ENCODE measurements at regions not wholly inside any gene's neighbourhood (a gene's known extent, or its start where the extent isn't known, plus 50 kb on each side); places are given as distances from the start of the nearest gene placed in this dataset.

DNA sequence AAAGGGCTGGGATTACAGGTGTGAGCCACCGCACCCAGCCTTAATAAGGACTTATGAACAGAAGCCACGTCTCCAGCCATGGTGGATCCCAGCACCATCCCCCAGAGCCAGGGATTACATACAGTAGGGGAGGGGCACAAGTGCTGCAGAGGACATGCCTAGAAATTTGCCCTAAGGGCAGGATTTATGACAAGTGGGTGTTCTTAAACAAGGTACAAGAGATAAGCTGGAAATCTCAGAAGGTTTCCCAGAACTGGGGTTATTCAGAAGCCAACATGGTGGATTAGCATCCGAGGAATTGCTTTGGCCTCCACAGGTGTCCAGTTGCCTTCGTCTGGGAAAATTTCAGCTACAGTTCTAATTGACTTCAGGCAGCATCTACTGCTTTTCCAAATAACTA is 114.4 kb upstream of the EGLN3 start:
- no peaks in the 10 kb centered on the region for H3K36me3 ChIP-seq (ENCODE audit: control insufficient read depth, insufficient read depth, low read length)
- TF ChIP-seq, protein P1, sequence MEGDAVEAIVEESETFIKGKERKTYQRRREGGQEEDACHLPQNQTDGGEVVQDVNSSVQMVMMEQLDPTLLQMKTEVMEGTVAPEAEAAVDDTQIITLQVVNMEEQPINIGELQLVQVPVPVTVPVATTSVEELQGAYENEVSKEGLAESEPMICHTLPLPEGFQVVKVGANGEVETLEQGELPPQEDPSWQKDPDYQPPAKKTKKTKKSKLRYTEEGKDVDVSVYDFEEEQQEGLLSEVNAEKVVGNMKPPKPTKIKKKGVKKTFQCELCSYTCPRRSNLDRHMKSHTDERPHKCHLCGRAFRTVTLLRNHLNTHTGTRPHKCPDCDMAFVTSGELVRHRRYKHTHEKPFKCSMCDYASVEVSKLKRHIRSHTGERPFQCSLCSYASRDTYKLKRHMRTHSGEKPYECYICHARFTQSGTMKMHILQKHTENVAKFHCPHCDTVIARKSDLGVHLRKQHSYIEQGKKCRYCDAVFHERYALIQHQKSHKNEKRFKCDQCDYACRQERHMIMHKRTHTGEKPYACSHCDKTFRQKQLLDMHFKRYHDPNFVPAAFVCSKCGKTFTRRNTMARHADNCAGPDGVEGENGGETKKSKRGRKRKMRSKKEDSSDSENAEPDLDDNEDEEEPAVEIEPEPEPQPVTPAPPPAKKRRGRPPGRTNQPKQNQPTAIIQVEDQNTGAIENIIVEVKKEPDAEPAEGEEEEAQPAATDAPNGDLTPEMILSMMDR (conservative IDR thresholded peaks at IDR 0.05 in 1 of 2, IDR thresholded peaks at IDR 0.05 in 1 of 2; ENCODE audit: low read depth in 1 of 2, low read length in 2 of 2): no peak
- TF ChIP-seq EZH2 (IDR thresholded peaks at IDR 0.05; ENCODE audit: low read length, missing control alignments): no peak
- H3K27ac ChIP-seq (ENCODE audit: insufficient read depth, low read length): no peak overlapping the region
- DNase-seq (ENCODE audit: low read depth in 2 of 2): no peak
- no peak overlapping the region for H2AFZ ChIP-seq (ENCODE audit: low read length)
- no peak overlapping the region for H3K4me3 ChIP-seq (replicated peaks in 1 of 4; ENCODE audit: control extremely low read depth in 1 of 4, insufficient read depth in 1 of 4, low read depth in 3 of 4, low read length in 4 of 4)
- peaks cover 2% of the 10 kb centered on the region for H3K27me3 ChIP-seq (ENCODE audit: control insufficient read depth, insufficient read depth, low read length)
- H3K4me2 ChIP-seq (ENCODE audit: extremely low read depth, insufficient read depth, low read length): no peak overlapping the region
- no peak overlapping the region for H3K9ac ChIP-seq (ENCODE audit: insufficient read depth, low read length)
- H4K20me1 ChIP-seq (ENCODE audit: control insufficient read depth, extremely low read depth, insufficient read depth, low read length): no peaks in the 10 kb centered on the region
- no peaks in the 10 kb centered on the region for H3K4me1 ChIP-seq (ENCODE audit: control insufficient read depth, extremely low read depth, insufficient read depth, low read length)
- no peaks in the 10 kb centered on the region for H3K9me3 ChIP-seq (ENCODE audit: control insufficient read depth, insufficient read depth, low read depth, low read length)
- H3K79me2 ChIP-seq (ENCODE audit: control insufficient read depth, insufficient read depth, low read length): no peaks in the 10 kb centered on the region

DNA sequence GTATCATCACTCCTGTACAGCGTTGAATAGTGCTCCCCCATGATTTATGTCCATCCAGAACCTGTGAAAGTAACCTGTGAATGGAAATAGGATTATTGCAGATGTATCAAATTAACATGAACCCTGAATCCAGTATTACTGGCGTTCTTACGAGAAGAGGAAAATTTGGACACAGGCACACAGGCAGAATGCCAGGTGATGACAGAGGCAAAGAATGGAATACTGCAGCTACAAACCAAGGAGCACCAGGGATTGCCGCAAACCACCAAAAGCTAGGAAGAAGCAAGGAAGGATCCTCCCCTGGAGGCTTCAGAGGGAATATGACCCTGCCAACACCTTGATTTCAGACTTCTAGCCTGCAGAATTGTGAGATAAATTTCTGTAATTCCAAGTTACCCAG is 113.5 kb upstream of the EGLN3 start:
- Histone ChIP-seq H3K4me2 (ENCODE audit: extremely low read depth, insufficient read depth, low read length) (no peak overlapping the region), H3K4me1 (ENCODE audit: control insufficient read depth, extremely low read depth, insufficient read depth, low read length) (no peaks in the 10 kb centered on the region), H3K9me3 (ENCODE audit: control insufficient read depth, insufficient read depth, low read depth, low read length) (no peaks in the 10 kb centered on the region), H4K20me1 (ENCODE audit: control insufficient read depth, extremely low read depth, insufficient read depth, low read length) (no peaks in the 10 kb centered on the region), H3K36me3 (ENCODE audit: control insufficient read depth, insufficient read depth, low read length) (no peaks in the 10 kb centered on the region), H3K4me3 (replicated peaks in 1 of 4; ENCODE audit: control extremely low read depth in 1 of 4, insufficient read depth in 1 of 4, low read depth in 3 of 4, low read length in 4 of 4) (no peak overlapping the region), H3K9ac (ENCODE audit: insufficient read depth, low read length) (no peak overlapping the region), H3K27ac (ENCODE audit: insufficient read depth, low read length) (no peak overlapping the region), H3K79me2 (ENCODE audit: control insufficient read depth, insufficient read depth, low read length) (no peaks in the 10 kb centered on the region), H2AFZ (ENCODE audit: low read length) (no peak overlapping the region), H3K27me3 (ENCODE audit: control insufficient read depth, insufficient read depth, low read length) (peaks cover 2% of the 10 kb centered on the region)
- TF ChIP-seq, protein P1 (conservative IDR thresholded peaks at IDR 0.05 in 1 of 2, IDR thresholded peaks at IDR 0.05 in 1 of 2; ENCODE audit: low read depth in 1 of 2, low read length in 2 of 2): no peak
- TF ChIP-seq EZH2 (IDR thresholded peaks at IDR 0.05; ENCODE audit: low read length, missing control alignments): no peak
- DNase-seq (ENCODE audit: low read depth in 2 of 2): peak; percentile 68 to 83

GRCh38 chr14:34063470-34064164 is 112.7 kb upstream of the EGLN3 start:
- no peak overlapping the region for H2AFZ ChIP-seq (ENCODE audit: low read length)
- no peaks in the 10 kb centered on the region for H3K79me2 ChIP-seq (ENCODE audit: control insufficient read depth, insufficient read depth, low read length)
- DNase-seq (ENCODE audit: low read depth in 2 of 2): peak in 1 of 2 donors; percentile 7
- peaks cover 2% of the 10 kb centered on the region for H3K27me3 ChIP-seq (ENCODE audit: control insufficient read depth, insufficient read depth, low read length)
- H3K9me3 ChIP-seq (ENCODE audit: control insufficient read depth, insufficient read depth, low read depth, low read length): no peaks in the 10 kb centered on the region
- no peak for TF ChIP-seq EZH2 (IDR thresholded peaks at IDR 0.05; ENCODE audit: low read length, missing control alignments)
- TF ChIP-seq, protein P1 (conservative IDR thresholded peaks at IDR 0.05 in 1 of 2, IDR thresholded peaks at IDR 0.05 in 1 of 2; ENCODE audit: low read depth in 1 of 2, low read length in 2 of 2): no peak
- no peak overlapping the region for H3K27ac ChIP-seq (ENCODE audit: insufficient read depth, low read length)
- no peak overlapping the region for H3K4me2 ChIP-seq (ENCODE audit: extremely low read depth, insufficient read depth, low read length)
- no peaks in the 10 kb centered on the region for H3K4me1 ChIP-seq (ENCODE audit: control insufficient read depth, extremely low read depth, insufficient read depth, low read length)
- H4K20me1 ChIP-seq (ENCODE audit: control insufficient read depth, extremely low read depth, insufficient read depth, low read length): no peaks in the 10 kb centered on the region
- no peak overlapping the region for H3K4me3 ChIP-seq (replicated peaks in 1 of 4; ENCODE audit: control extremely low read depth in 1 of 4, insufficient read depth in 1 of 4, low read depth in 3 of 4, low read length in 4 of 4)
- no peak overlapping the region for H3K9ac ChIP-seq (ENCODE audit: insufficient read depth, low read length)
- no peaks in the 10 kb centered on the region for H3K36me3 ChIP-seq (ENCODE audit: control insufficient read depth, insufficient read depth, low read length)
